Ovary (tissue), 7 donors: ENCODE measurements at regions not wholly inside any gene's neighbourhood (a gene's known extent, or its start where the extent isn't known, plus 50 kb on each side); places are given as distances from the start of the nearest gene placed in this dataset.

Source experiments
- DNase-seq, 5 donors: peaks; one replicate each; pipeline ENCODE4 v3.0.0-alpha.2; 2019 to 2020
- H3K27ac ChIP-seq, 2 donors: fragments of 200-600 bp; one replicate each; pipeline versions ENCODE4 v1.5.1 to v1.8.0; 2019 to 2022
- H3K27me3 ChIP-seq: fragments of 200-600 bp; one replicate; pipeline ENCODE4 v1.8.0; 2022
- H3K36me3 ChIP-seq: fragments of 200-600 bp; sonication (generic); one replicate; pipeline ENCODE4 v1.5.1; 2019
- H3K4me1 ChIP-seq: one replicate; pipeline ENCODE4 v1.8.1; 2013; ENCODE audit warnings: mild to moderate bottlenecking, moderate library complexity; ENCODE audit not compliant: insufficient read depth
- H3K4me3 ChIP-seq: fragments of 200-600 bp; sonication (generic); one replicate; pipeline ENCODE4 v1.5.1; 2017
- H3K9me3 ChIP-seq, 2 donors: fragments of 200-600 bp in 1 of 2; sonication (generic) in 1 of 2; one replicate each; pipeline versions ENCODE4 v1.5.1 to v1.8.1; 2013 to 2019; ENCODE audit warnings: mild to moderate bottlenecking in 1 of 2, moderate library complexity in 1 of 2
- CTCF ChIP-seq, 3 donors: fragments of 450-650 bp in 2 of 3; fragments of 200-600 bp in 1 of 3; IDR thresholded peaks; one replicate each; pipeline versions ENCODE4 v1.5.1 to v1.8.0; 2016 to 2022; ENCODE audit warnings: antibody characterized with exemption in 3 of 3, mild to moderate bottlenecking in 1 of 3
- EP300 ChIP-seq: sonication (generic); formaldehyde crosslinking; IDR thresholded peaks from one replicate; pipeline ENCODE4 v1.6.1; 2017; ENCODE audit warnings: antibody characterized with exemption
- POLR2A ChIP-seq: fragments of 450-650 bp; IDR thresholded peaks from one replicate; pipeline ENCODE4 v1.6.1; 2017; ENCODE audit warnings: antibody characterized with exemption, mild to moderate bottlenecking, moderate library complexity
- WGBS, 3 donors: extraction: QIAGEN DNeasy Blood & Tissue Kit in 1 of 3; methylation state at CpG; one replicate each; pipeline versions ENCODE4 v1.1.5 to v1.1.7; 2013 to 2017; 5-methylcytosine and 5-hydroxymethylcytosine counted together
- intact Hi-C, 4 donors: fragments of 100-400 bp; cut with DNase I; formaldehyde crosslinking; loops; one replicate each; pipeline versions ENCODE4 v1.11.0 to v1.15.1; 2022 to 2023
- donor health status: DM: no; HTN: no; CAD: no; lungs with moderate emphysema.
- donor health status: DM: no; HTN: no; CAD: no.
- donor health status: Bipolar disorder and iron deficiency.
- donor health status: DM: no; HTN: no; CAD: no.
- donor health status: DM: yes; HTN: yes; CAD: no.

GRCh38 chr1:5568321-5568720, 423.9 kb downstream of the NPHP4 start:
- no peak overlapping the region for H3K27ac ChIP-seq
- no peak overlapping the region for H3K4me3 ChIP-seq
- WGBS, 3 donors: 67 to 77% (median 76%) methylated on average over 6 of the region's 6 CpGs
- H3K36me3 ChIP-seq: no peaks in the 10 kb centered on the region
- TF ChIP-seq EP300: no peak
- TF ChIP-seq CTCF (IDR thresholded peaks at IDR 0.05): no peak
- TF ChIP-seq POLR2A: no peak
- H3K27me3 ChIP-seq: no peaks in the 10 kb centered on the region
- no peaks in the 10 kb centered on the region for H3K4me1 ChIP-seq
- intact Hi-C loops: no loop called here
- no peaks in the 10 kb centered on the region for H3K9me3 ChIP-seq
- DNase-seq: no peak

GRCh38 chr1:5567839-5568238, 424.4 kb downstream of the NPHP4 start:
- Histone ChIP-seq H3K36me3 (no peaks in the 10 kb centered on the region), H3K4me1 (no peaks in the 10 kb centered on the region), H3K27ac (no peak overlapping the region), H3K27me3 (no peaks in the 10 kb centered on the region), H3K9me3 (no peaks in the 10 kb centered on the region), H3K4me3 (no peak overlapping the region)
- no peak for TF ChIP-seq POLR2A
- no peak for TF ChIP-seq EP300
- no peak for TF ChIP-seq CTCF (IDR thresholded peaks at IDR 0.05)
- no peak for DNase-seq
- 49 to 64% (median 52%) methylated on average over 3 of the region's 3 CpGs for WGBS, 3 donors
- intact Hi-C loops: no loop called here

- Histone ChIP-seq H3K27me3 (no peaks in the 10 kb centered on the region), H3K36me3 (no peaks in the 10 kb centered on the region), H3K4me3 (no peak overlapping the region), H3K9me3 (no peaks in the 10 kb centered on the region), H3K27ac (no peak overlapping the region), H3K4me1 (no peaks in the 10 kb centered on the region)
- DNase-seq: no peak
- WGBS, 3 donors: 59 to 74% (median 68%) methylated on average over 3 to 4 of the region's 4 CpGs
- TF ChIP-seq EP300 (no peak), POLR2A (no peak), CTCF (IDR thresholded peaks at IDR 0.05) (no peak)
- intact Hi-C loops: no loop called here
Measured at GRCh38 chr1:5566924-5567323, 425.3 kb downstream of the NPHP4 start.

GRCh38 chr1:5565281-5566125, 426.7 kb downstream of the NPHP4 start:
- no peak overlapping the region for H3K4me3 ChIP-seq
- TF ChIP-seq EP300 (no peak), CTCF (IDR thresholded peaks at IDR 0.05) (no peak), POLR2A (no peak)
- no peak for DNase-seq
- H3K9me3 ChIP-seq: no peaks in the 10 kb centered on the region
- no peaks in the 10 kb centered on the region for H3K27me3 ChIP-seq
- no peaks in the 10 kb centered on the region for H3K4me1 ChIP-seq
- 46 to 60% (median 55%) methylated on average over 19 of the region's 19 CpGs for WGBS, 3 donors
- H3K36me3 ChIP-seq: no peaks in the 10 kb centered on the region
- intact Hi-C loops: no loop called here
- no peak overlapping the region for H3K27ac ChIP-seq
